Mesenchymal stem cell (in vitro differentiated cells and primary cell): ENCODE measurements at regions not wholly inside any gene's neighbourhood (a gene's known extent, or its start where the extent isn't known, plus 50 kb on each side); places are given as distances from the start of the nearest gene placed in this dataset.

Source experiments
- DNase-seq: peaks from one replicate; pipeline ENCODE4 v3.0.0-alpha.2; 2013
- H2AFZ ChIP-seq: one replicate; pipeline ENCODE4 v1.6.1; 2013; ENCODE audit warnings: low read depth, mild to moderate bottlenecking, control low read depth, inconsistent platforms, low read length, moderate library complexity
- H2AK5ac ChIP-seq: 2 replicates; pipeline ENCODE4 v1.6.1; 2013; ENCODE audit warnings: low read length, moderate library complexity, mild to moderate bottlenecking, inconsistent platforms; ENCODE audit not compliant: severe bottlenecking
- H2BK120ac ChIP-seq: one replicate; pipeline ENCODE4 v1.6.1; 2013; ENCODE audit warnings: low read depth, mild to moderate bottlenecking, inconsistent platforms, low read length, moderate library complexity
- H2BK12ac ChIP-seq, 2 experiments: one replicate each; pipeline ENCODE4 v1.6.1; 2013; ENCODE audit warnings: inconsistent platforms in 2 of 2, low read length in 2 of 2, mild to moderate bottlenecking in 2 of 2, moderate library complexity in 2 of 2, control low read depth in 1 of 2
- H2BK15ac ChIP-seq: one replicate; pipeline ENCODE4 v1.6.1; 2013; ENCODE audit warnings: mild to moderate bottlenecking, low read depth, inconsistent platforms; ENCODE audit not compliant: poor library complexity, severe bottlenecking
- H2BK5ac ChIP-seq: 2 replicates; pipeline ENCODE4 v1.6.1; 2013; ENCODE audit warnings: low read depth, mild to moderate bottlenecking, low read length, control low read depth, inconsistent platforms; ENCODE audit not compliant: poor library complexity, severe bottlenecking
- H3K14ac ChIP-seq, 2 experiments: one replicate each; pipeline ENCODE4 v1.6.1; 2013; ENCODE audit warnings: inconsistent platforms in 2 of 2, low read length in 2 of 2, control low read depth in 1 of 2, mild to moderate bottlenecking in 1 of 2, moderate library complexity in 1 of 2
- H3K18ac ChIP-seq, 2 experiments: one replicate each; pipeline ENCODE4 v1.6.1; 2013; ENCODE audit warnings: inconsistent platforms in 2 of 2, low read length in 2 of 2, control low read depth in 1 of 2, low read depth in 1 of 2, mild to moderate bottlenecking in 1 of 2
- H3K23ac ChIP-seq, 2 experiments: one replicate each; pipeline ENCODE4 v1.6.1; 2013; ENCODE audit warnings: inconsistent platforms in 2 of 2, low read length in 2 of 2, mild to moderate bottlenecking in 2 of 2, moderate library complexity in 2 of 2, control low read depth in 1 of 2
- H3K27ac ChIP-seq: 2 replicates; pipeline ENCODE4 v1.5.1; 2013; ENCODE audit warnings: mild to moderate bottlenecking, moderate library complexity, low read length, control low read depth, inconsistent platforms; ENCODE audit not compliant: poor library complexity, severe bottlenecking
- H3K27me3 ChIP-seq, 2 experiments: 2 replicates each; pipeline versions ENCODE4 v1.6.1 to v1.7.0; 2013; ENCODE audit warnings: low read length in 2 of 2, mild to moderate bottlenecking in 2 of 2, moderate library complexity in 2 of 2, control low read depth in 1 of 2, inconsistent platforms in 1 of 2; ENCODE audit not compliant: control insufficient read depth in 1 of 2, insufficient read depth in 1 of 2
- H3K36me3 ChIP-seq, 2 experiments: 2 replicates each; pipeline versions ENCODE4 v1.6.1 to v1.7.0; 2013; ENCODE audit warnings: low read length in 2 of 2, control low read depth in 1 of 2, inconsistent platforms in 1 of 2, low read depth in 1 of 2, mild to moderate bottlenecking in 1 of 2; ENCODE audit not compliant: insufficient read depth in 2 of 2, control insufficient read depth in 1 of 2
- H3K4ac ChIP-seq, 2 experiments: one replicate each; pipeline ENCODE4 v1.6.1; 2013; ENCODE audit warnings: inconsistent platforms in 2 of 2, low read length in 2 of 2, mild to moderate bottlenecking in 2 of 2, moderate library complexity in 2 of 2, control low read depth in 1 of 2, low read depth in 1 of 2
- H3K4me1 ChIP-seq: 2 replicates; pipeline ENCODE4 v1.6.1; 2013; ENCODE audit warnings: low read depth, low read length, control low read depth; ENCODE audit not compliant: control insufficient read depth, insufficient read depth
- H3K4me2 ChIP-seq: 2 replicates; pipeline ENCODE4 v1.6.1; 2013; ENCODE audit warnings: low read length, mild to moderate bottlenecking, inconsistent platforms; ENCODE audit not compliant: poor library complexity, severe bottlenecking
- H3K4me3 ChIP-seq, 2 experiments: 2 replicates each; pipeline versions ENCODE4 v1.5.1 to v1.7.0; 2013; ENCODE audit warnings: low read length in 2 of 2, mild to moderate bottlenecking in 2 of 2, control low read depth in 1 of 2, low read depth in 1 of 2; ENCODE audit not compliant: insufficient read depth in 1 of 2
- H3K79me1 ChIP-seq: replicated peaks from 2 replicates; pipeline ENCODE4 v1.6.1; 2013; ENCODE audit warnings: mild to moderate bottlenecking, control low read depth, low read length, inconsistent platforms; ENCODE audit not compliant: poor library complexity, severe bottlenecking
- H3K9ac ChIP-seq: 2 replicates; pipeline ENCODE4 v1.7.0; 2013; ENCODE audit warnings: mild to moderate bottlenecking, low read length, moderate library complexity
- H3K9me3 ChIP-seq: 2 replicates; pipeline ENCODE4 v1.7.0; 2013; ENCODE audit warnings: mild to moderate bottlenecking, low read length; ENCODE audit not compliant: control insufficient read depth
- H4K8ac ChIP-seq: one replicate; pipeline ENCODE4 v1.6.1; 2013; ENCODE audit warnings: inconsistent platforms, mild to moderate bottlenecking, low read length, moderate library complexity
- H4K91ac ChIP-seq: one replicate; pipeline ENCODE4 v1.6.1; 2013; ENCODE audit warnings: mild to moderate bottlenecking, low read length, inconsistent platforms
- WGBS: methylation state at CpG from one replicate; pipeline ENCODE4 v1.1.7; 2013; ENCODE audit warnings: mixed read lengths; 5-methylcytosine and 5-hydroxymethylcytosine counted together

GRCh38 chr14:97270308-97270707, 473.1 kb downstream of the VRK1 start:
- DNase-seq = no peak
- no peak overlapping the region for H4K8ac ChIP-seq
- no peak overlapping the region for H3K9ac ChIP-seq
- no peak overlapping the region for H3K27ac ChIP-seq
- no peak overlapping the region for H3K14ac ChIP-seq
- no peak overlapping the region for H3K4ac ChIP-seq
- H2BK5ac ChIP-seq = no peak overlapping the region
- no peak overlapping the region for H2BK120ac ChIP-seq
- peaks cover 0 to 64% of the 10 kb centered on the region in 2 experiments for H3K27me3 ChIP-seq
- H3K4me2 ChIP-seq = no peak overlapping the region
- no peaks in the 10 kb centered on the region for H3K36me3 ChIP-seq
- H2BK12ac ChIP-seq = no peak overlapping the region
- H3K4me1 ChIP-seq = no peaks in the 10 kb centered on the region
- no peak overlapping the region for H3K23ac ChIP-seq
- H2BK15ac ChIP-seq = no peak overlapping the region
- peaks cover 17% of the 10 kb centered on the region for H3K9me3 ChIP-seq
- no peak overlapping the region for H4K91ac ChIP-seq
- H2AFZ ChIP-seq = no peak overlapping the region
- no peak overlapping the region for H3K18ac ChIP-seq
- no peaks in the 10 kb centered on the region for H3K79me1 ChIP-seq
- 60% methylated on average over 2 of the region's 4 CpGs for WGBS
- H3K4me3 ChIP-seq = no peak overlapping the region
- no peak overlapping the region for H2AK5ac ChIP-seq

- Histone ChIP-seq H2AFZ (no peak overlapping the region), H3K9ac (no peak overlapping the region), H2BK5ac (no peak overlapping the region), H3K23ac (no peak overlapping the region), H3K27ac (no peak overlapping the region), H3K9me3 (peaks cover 21% of the 10 kb centered on the region), H3K36me3 (no peaks in the 10 kb centered on the region), H3K18ac (no peak overlapping the region), H4K91ac (no peak overlapping the region), H2AK5ac (no peak overlapping the region), H3K4me3 (no peak overlapping the region), H3K4me2 (no peak overlapping the region), H2BK120ac (no peak overlapping the region), H3K14ac (no peak overlapping the region), H2BK12ac (no peak overlapping the region), H3K79me1 (no peaks in the 10 kb centered on the region), H3K4me1 (no peaks in the 10 kb centered on the region), H3K27me3 (peaks cover 0 to 76% of the 10 kb centered on the region in 2 experiments), H4K8ac (no peak overlapping the region), H3K4ac (no peak overlapping the region), H2BK15ac (no peak overlapping the region)
- 69% methylated on average over 6 of the region's 8 CpGs for WGBS
- DNase-seq = no peak
Observed at GRCh38 chr14:97271451-97271960, 474.3 kb downstream of the VRK1 start.

GRCh38 chr14:97273540-97273939, 476.4 kb downstream of the VRK1 start:
- Histone ChIP-seq H3K36me3 (no peaks in the 10 kb centered on the region), H3K9me3 (peaks cover 21% of the 10 kb centered on the region), H2AFZ (no peak overlapping the region), H3K4me2 (no peak overlapping the region), H2BK12ac (no peak overlapping the region), H3K23ac (no peak overlapping the region), H3K79me1 (no peaks in the 10 kb centered on the region), H2BK120ac (no peak overlapping the region), H4K8ac (no peak overlapping the region), H3K14ac (no peak overlapping the region), H2BK15ac (no peak overlapping the region), H2AK5ac (no peak overlapping the region), H3K4ac (no peak overlapping the region), H3K18ac (no peak overlapping the region), H2BK5ac (no peak overlapping the region), H3K9ac (no peak overlapping the region), H3K27ac (no peak overlapping the region), H3K4me3 (no peak overlapping the region), H3K4me1 (no peaks in the 10 kb centered on the region), H4K91ac (no peak overlapping the region), H3K27me3 (peaks cover 0 to 93% of the 10 kb centered on the region in 2 experiments)
- no peak for DNase-seq
- WGBS = 71% methylated on average over 4 of the region's 4 CpGs

- Histone ChIP-seq H3K27ac (no peak overlapping the region), H2BK5ac (no peak overlapping the region), H3K4me2 (no peak overlapping the region), H2AFZ (no peak overlapping the region), H4K8ac (no peak overlapping the region), H2BK120ac (no peak overlapping the region), H3K36me3 (no peaks in the 10 kb centered on the region), H3K14ac (no peak overlapping the region), H3K79me1 (no peaks in the 10 kb centered on the region), H3K23ac (no peak overlapping the region), H2AK5ac (no peak overlapping the region), H3K27me3 (peaks cover 0 to 89% of the 10 kb centered on the region in 2 experiments), H3K4ac (no peak overlapping the region), H2BK15ac (no peak overlapping the region), H3K9me3 (peaks cover 18% of the 10 kb centered on the region), H3K18ac (no peak overlapping the region), H3K4me1 (no peaks in the 10 kb centered on the region), H3K9ac (no peak overlapping the region), H2BK12ac (no peak overlapping the region), H4K91ac (no peak overlapping the region), H3K4me3 (no peak overlapping the region)
- 78% methylated on average over 8 of the region's 8 CpGs for WGBS
- DNase-seq = no peak
Observed at GRCh38 chr14:97274626-97275025, 477.4 kb downstream of the VRK1 start.
